Neural progenitor cell (in vitro differentiated cells): ENCODE measurements at regions not wholly inside any gene's neighbourhood (a gene's known extent, or its start where the extent isn't known, plus 50 kb on each side); places are given as distances from the start of the nearest gene placed in this dataset.

Source experiments
- DNase-seq: peaks from one replicate; pipeline ENCODE4 v3.0.0-alpha.2; 2016; ENCODE audit warnings: low spot score
- H2AFZ ChIP-seq: fragments of 200-600 bp; sonication (generic); replicated peaks from 2 replicates; pipeline ENCODE4 v1.6.1; 2016; ENCODE audit warnings: antibody characterized with exemption
- H3F3A ChIP-seq: fragments of 200-600 bp; sonication (generic); 2 replicates; pipeline ENCODE4 v1.6.1; 2016; ENCODE audit warnings: antibody characterized with exemption, low read depth
- H3K27ac ChIP-seq: fragments of 200-600 bp; sonication (generic); 2 replicates; pipeline ENCODE4 v1.5.1; 2016; ENCODE audit warnings: mild to moderate bottlenecking
- H3K27me3 ChIP-seq: fragments of 200-600 bp; sonication (generic); 2 replicates; pipeline ENCODE4 v1.6.1; 2016; ENCODE audit warnings: mild to moderate bottlenecking, moderate library complexity
- H3K36me3 ChIP-seq: fragments of 200-600 bp; sonication (generic); 2 replicates; pipeline ENCODE4 v1.5.1; 2016
- H3K4me1 ChIP-seq: fragments of 200-600 bp; sonication (generic); 2 replicates; pipeline ENCODE4 v1.6.1; 2016; ENCODE audit warnings: mixed run types
- H3K4me2 ChIP-seq: fragments of 200-600 bp; sonication (generic); 2 replicates; pipeline ENCODE4 v1.6.1; 2016
- H3K4me3 ChIP-seq: fragments of 200-600 bp; sonication (generic); 2 replicates; pipeline ENCODE4 v1.5.1; 2016
- H3K79me2 ChIP-seq: fragments of 200-600 bp; sonication (generic); 2 replicates; pipeline ENCODE4 v1.6.1; 2016; ENCODE audit warnings: low read depth
- H3K9ac ChIP-seq: fragments of 200-600 bp; sonication (generic); 2 replicates; pipeline ENCODE4 v1.6.1; 2016
- H3K9me3 ChIP-seq: fragments of 200-600 bp; sonication (generic); 2 replicates; pipeline ENCODE4 v1.5.1; 2016; ENCODE audit warnings: low read depth
- H4K20me1 ChIP-seq: fragments of 200-600 bp; sonication (generic); 2 replicates; pipeline ENCODE4 v1.6.1; 2016; ENCODE audit warnings: low read depth
- H3K27ac Mint-ChIP-seq: 3 replicates; pipeline ENCODE4 v1.8.0; 2021; ENCODE audit warnings: mixed read lengths
- H3K27me3 Mint-ChIP-seq: 2 replicates; pipeline ENCODE4 v1.8.0; 2022; ENCODE audit warnings: low read depth, mild to moderate bottlenecking, inconsistent platforms, moderate library complexity, mixed read lengths; ENCODE audit not compliant: insufficient read depth
- H3K36me3 Mint-ChIP-seq: 3 replicates; pipeline ENCODE4 v1.8.0; 2021; ENCODE audit warnings: mixed read lengths
- H3K4me1 Mint-ChIP-seq: 3 replicates; pipeline ENCODE4 v1.8.0; 2021; ENCODE audit warnings: mixed read lengths
- H3K4me3 Mint-ChIP-seq: 3 replicates; pipeline ENCODE4 v1.8.0; 2021; ENCODE audit warnings: mild to moderate bottlenecking, moderate library complexity, mixed read lengths
- H3K9me3 Mint-ChIP-seq: 3 replicates; pipeline ENCODE4 v1.8.0; 2020; ENCODE audit warnings: mixed read lengths
- EZH2 ChIP-seq: fragments of 200-600 bp; sonication (generic); IDR thresholded peaks from 2 replicates; pipeline ENCODE4 v1.6.1; 2017; ENCODE audit warnings: antibody characterized with exemption, mild to moderate bottlenecking, moderate library complexity
- EZH2phosphoT487 ChIP-seq: fragments of 200-600 bp; sonication (generic); IDR thresholded peaks from 2 replicates; pipeline ENCODE4 v1.6.1; 2017; ENCODE audit warnings: antibody characterized with exemption
- TF ChIP-seq, protein P1 (sequence below): fragments of 200-600 bp; sonication (generic); IDR thresholded peaks from 2 replicates; pipeline ENCODE4 v1.5.1; 2017; ENCODE audit warnings: antibody characterized with exemption, mild to moderate bottlenecking

DNA sequence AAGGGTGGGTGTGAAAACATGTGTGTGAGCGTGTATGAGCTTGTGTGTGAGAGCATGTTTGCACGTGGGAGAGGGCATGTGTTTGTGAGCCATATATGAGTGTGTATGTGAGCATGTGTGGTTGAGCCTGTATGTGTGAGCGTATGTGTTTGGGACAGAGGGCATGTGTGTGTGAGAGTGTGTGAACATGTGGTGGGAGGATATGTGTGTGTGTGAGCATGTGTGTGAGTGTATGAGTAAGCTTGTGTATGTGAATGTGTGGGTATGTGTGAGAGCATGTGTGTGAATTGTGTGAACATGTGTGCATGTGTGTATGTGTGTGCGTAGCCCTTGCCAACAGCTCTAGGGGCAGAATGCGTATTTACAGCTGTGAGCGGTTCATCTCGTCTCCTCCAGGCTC is 163.0 kb downstream of the TMEM200C start:
- no peak overlapping the region for H2AFZ ChIP-seq
- no peak overlapping the region for H3K27ac ChIP-seq
- no peak overlapping the region for H3K4me2 ChIP-seq
- H3K36me3 ChIP-seq = no peaks in the 10 kb centered on the region
- H3K27ac Mint-ChIP-seq = no peak overlapping the region
- H3K4me3 Mint-ChIP-seq = no peak overlapping the region
- no peak for DNase-seq
- H3K4me1 ChIP-seq = no peaks in the 10 kb centered on the region
- H3K36me3 Mint-ChIP-seq = no peaks in the 10 kb centered on the region
- no peaks in the 10 kb centered on the region for H3K4me1 Mint-ChIP-seq
- H3K79me2 ChIP-seq = no peaks in the 10 kb centered on the region
- no peaks in the 10 kb centered on the region for H3K9me3 Mint-ChIP-seq
- H3K27me3 Mint-ChIP-seq = no peaks in the 10 kb centered on the region
- no peak overlapping the region for H3K9ac ChIP-seq
- no peak overlapping the region for H3K4me3 ChIP-seq
- H3K27me3 ChIP-seq = no peaks in the 10 kb centered on the region
- no peak for TF ChIP-seq EZH2phosphoT487
- TF ChIP-seq, protein P1, sequence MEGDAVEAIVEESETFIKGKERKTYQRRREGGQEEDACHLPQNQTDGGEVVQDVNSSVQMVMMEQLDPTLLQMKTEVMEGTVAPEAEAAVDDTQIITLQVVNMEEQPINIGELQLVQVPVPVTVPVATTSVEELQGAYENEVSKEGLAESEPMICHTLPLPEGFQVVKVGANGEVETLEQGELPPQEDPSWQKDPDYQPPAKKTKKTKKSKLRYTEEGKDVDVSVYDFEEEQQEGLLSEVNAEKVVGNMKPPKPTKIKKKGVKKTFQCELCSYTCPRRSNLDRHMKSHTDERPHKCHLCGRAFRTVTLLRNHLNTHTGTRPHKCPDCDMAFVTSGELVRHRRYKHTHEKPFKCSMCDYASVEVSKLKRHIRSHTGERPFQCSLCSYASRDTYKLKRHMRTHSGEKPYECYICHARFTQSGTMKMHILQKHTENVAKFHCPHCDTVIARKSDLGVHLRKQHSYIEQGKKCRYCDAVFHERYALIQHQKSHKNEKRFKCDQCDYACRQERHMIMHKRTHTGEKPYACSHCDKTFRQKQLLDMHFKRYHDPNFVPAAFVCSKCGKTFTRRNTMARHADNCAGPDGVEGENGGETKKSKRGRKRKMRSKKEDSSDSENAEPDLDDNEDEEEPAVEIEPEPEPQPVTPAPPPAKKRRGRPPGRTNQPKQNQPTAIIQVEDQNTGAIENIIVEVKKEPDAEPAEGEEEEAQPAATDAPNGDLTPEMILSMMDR = no peak
- H3K9me3 ChIP-seq = no peaks in the 10 kb centered on the region
- H4K20me1 ChIP-seq = no peaks in the 10 kb centered on the region
- no peaks in the 10 kb centered on the region for H3F3A ChIP-seq

DNA sequence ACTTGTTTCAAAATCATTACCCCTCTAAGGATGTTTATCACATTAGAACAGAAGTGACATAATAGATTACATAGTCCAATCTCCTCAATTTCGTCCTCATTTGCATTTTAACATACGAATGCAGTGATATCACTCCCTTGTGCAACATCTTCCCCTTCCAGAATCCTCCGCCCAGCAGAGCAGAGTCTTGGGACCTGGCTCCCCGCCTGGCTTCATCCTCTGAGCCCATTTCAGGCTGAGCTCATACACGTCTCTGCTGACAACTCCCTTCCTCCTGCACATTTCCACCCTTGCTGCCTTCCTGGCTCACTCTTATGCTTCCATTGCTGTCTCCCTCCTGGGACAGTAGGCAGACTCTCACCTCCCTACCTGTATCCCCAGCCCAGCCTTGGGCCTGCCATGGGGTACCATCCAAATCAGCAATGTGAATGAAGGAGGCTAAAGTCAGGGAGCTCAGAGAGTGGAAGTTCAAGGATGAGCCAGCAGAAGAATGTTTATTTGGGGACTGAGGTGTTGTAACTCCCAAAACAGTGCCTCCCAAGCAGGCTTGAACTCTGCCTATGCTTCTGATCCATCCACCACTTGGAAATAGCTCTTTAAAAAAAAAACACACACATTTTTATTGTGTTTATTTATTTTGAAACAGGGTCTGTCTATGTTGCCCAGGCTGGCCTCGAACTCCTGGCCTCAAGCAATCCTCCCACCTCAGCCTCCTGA is 165.2 kb downstream of the TMEM200C start:
- H3K4me3 Mint-ChIP-seq = no peak overlapping the region
- H3K79me2 ChIP-seq = no peaks in the 10 kb centered on the region
- no peak overlapping the region for H3K9ac ChIP-seq
- H3K9me3 Mint-ChIP-seq = no peaks in the 10 kb centered on the region
- no peak overlapping the region for H3K27ac ChIP-seq
- H3K36me3 Mint-ChIP-seq = no peaks in the 10 kb centered on the region
- H3K27me3 ChIP-seq = no peaks in the 10 kb centered on the region
- H3F3A ChIP-seq = no peaks in the 10 kb centered on the region
- H3K27ac Mint-ChIP-seq = no peak overlapping the region
- DNase-seq = no peak
- H3K9me3 ChIP-seq = no peaks in the 10 kb centered on the region
- H2AFZ ChIP-seq = no peak overlapping the region
- no peaks in the 10 kb centered on the region for H3K4me1 Mint-ChIP-seq
- no peaks in the 10 kb centered on the region for H3K27me3 Mint-ChIP-seq
- no peak overlapping the region for H3K4me2 ChIP-seq
- H3K36me3 ChIP-seq = no peaks in the 10 kb centered on the region
- no peaks in the 10 kb centered on the region for H4K20me1 ChIP-seq
- no peaks in the 10 kb centered on the region for H3K4me1 ChIP-seq
- no peak overlapping the region for H3K4me3 ChIP-seq
- no peak for TF ChIP-seq EZH2
- TF ChIP-seq, protein P1 = no peak
- TF ChIP-seq EZH2phosphoT487 = no peak

DNA sequence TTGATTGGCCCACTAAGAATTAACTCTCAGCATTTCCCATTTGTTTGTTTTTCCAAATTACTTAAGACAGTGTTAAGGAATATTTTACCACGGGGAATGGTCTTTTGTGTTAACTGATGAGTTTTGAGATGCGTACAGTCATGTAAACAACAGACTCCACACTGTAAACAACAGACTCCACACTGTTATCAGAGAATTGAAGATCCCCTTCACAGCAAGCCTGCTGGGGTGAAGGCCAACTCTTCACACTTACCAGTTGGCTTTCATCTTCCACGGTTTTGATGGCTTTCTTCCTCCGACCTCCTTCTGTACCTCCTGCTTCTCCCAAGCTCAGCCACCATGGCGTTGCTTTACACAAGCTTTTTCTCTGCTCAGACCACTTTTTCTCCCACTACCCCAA is 166.8 kb downstream of the TMEM200C start:
- Mint-ChIP-seq H3K4me1 (no peaks in the 10 kb centered on the region), H3K36me3 (no peaks in the 10 kb centered on the region), H3K9me3 (no peaks in the 10 kb centered on the region), H3K27ac (no peak overlapping the region), H3K27me3 (peaks cover 2% of the 10 kb centered on the region), H3K4me3 (no peak overlapping the region)
- Histone ChIP-seq H3K9ac (no peak overlapping the region), H3K79me2 (no peaks in the 10 kb centered on the region), H3K4me2 (no peak overlapping the region), H3K9me3 (no peaks in the 10 kb centered on the region), H3F3A (no peaks in the 10 kb centered on the region), H2AFZ (no peak overlapping the region), H3K4me3 (no peak overlapping the region), H4K20me1 (no peaks in the 10 kb centered on the region), H3K4me1 (no peaks in the 10 kb centered on the region), H3K36me3 (no peaks in the 10 kb centered on the region), H3K27ac (no peak overlapping the region), H3K27me3 (no peaks in the 10 kb centered on the region)
- DNase-seq = no peak
- no peak for TF ChIP-seq EZH2
- TF ChIP-seq, protein P1 = no peak
